Mesothelial cell of epicardium (in vitro differentiated cells): ENCODE measurements at regions not wholly inside any gene's neighbourhood (a gene's known extent, or its start where the extent isn't known, plus 50 kb on each side); places are given as distances from the start of the nearest gene placed in this dataset.
"Not testable (repeated sequence)": the region's sequence is repeated elsewhere in the genome, so short reads cannot be mapped to it uniquely, and the experiment has no call there.

Experiments used
- DNase-seq, 2 experiments: peaks; one replicate each; pipeline ENCODE4 v3.0.0; 2021; ENCODE audit warnings: low spot score in 2 of 2; ENCODE audit not compliant: unreplicated experiment in 2 of 2
- H3K27ac Mint-ChIP-seq: 2 replicates; pipeline ENCODE4 v1.8.0; 2021; ENCODE audit warnings: mixed read lengths
- H3K27me3 Mint-ChIP-seq: 2 replicates; pipeline ENCODE4 v1.8.0; 2021; ENCODE audit warnings: low read depth, mixed read lengths
- H3K36me3 Mint-ChIP-seq: 2 replicates; pipeline ENCODE4 v1.8.0; 2021; ENCODE audit warnings: mixed read lengths
- H3K4me1 Mint-ChIP-seq: 2 replicates; pipeline ENCODE4 v1.8.0; 2021; ENCODE audit warnings: mixed read lengths
- H3K4me3 Mint-ChIP-seq: 2 replicates; pipeline ENCODE4 v1.8.0; 2021; ENCODE audit warnings: mild to moderate bottlenecking, moderate library complexity, mixed read lengths
- H3K9me3 Mint-ChIP-seq: 2 replicates; pipeline ENCODE4 v1.8.0; 2021; ENCODE audit warnings: mixed read lengths
- TF ChIP-seq, protein P1 (sequence below): fragments of 200-600 bp; sonication (generic); IDR thresholded peaks from one replicate; pipeline ENCODE4 v1.5.0; 2021; ENCODE audit warnings: antibody characterized with exemption; ENCODE audit not compliant: unreplicated experiment

DNA sequence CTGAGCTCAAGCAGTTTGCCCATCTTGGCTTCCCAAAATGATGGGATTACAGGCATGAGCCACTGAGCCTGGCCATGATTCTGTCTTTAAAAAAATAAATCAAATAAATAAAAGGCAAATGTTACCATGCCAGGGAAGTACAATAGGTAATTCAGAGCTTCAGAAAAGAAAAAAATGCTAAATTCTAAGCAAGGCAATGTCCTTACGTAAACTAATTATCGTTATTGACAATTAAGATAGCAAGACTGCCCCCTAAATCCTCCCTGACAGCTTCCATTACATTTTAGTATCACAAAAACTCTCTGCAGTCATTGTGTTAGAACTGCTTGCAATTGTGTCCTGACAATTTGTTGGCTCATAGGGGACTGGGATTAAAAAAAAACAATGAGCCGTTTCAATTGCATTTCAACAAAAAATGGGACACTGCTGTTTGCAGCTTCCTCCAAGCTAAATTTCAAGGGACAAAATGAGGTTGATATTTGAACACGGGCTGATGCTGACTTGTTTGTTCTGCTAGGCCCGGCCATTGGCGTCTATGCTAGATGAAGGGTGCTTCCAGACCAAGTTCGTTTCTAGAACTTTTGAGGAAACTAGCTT is 88.9 kb downstream of the MOGAT1 start:
- Mint-ChIP-seq H3K27ac (no peak overlapping the region), H3K9me3 (no peaks in the 10 kb centered on the region), H3K36me3 (no peaks in the 10 kb centered on the region), H3K27me3 (no peaks in the 10 kb centered on the region), H3K4me3 (no peak overlapping the region), H3K4me1 (peaks cover 6% of the 10 kb centered on the region)
- DNase-seq = no peak
- TF ChIP-seq, protein P1, sequence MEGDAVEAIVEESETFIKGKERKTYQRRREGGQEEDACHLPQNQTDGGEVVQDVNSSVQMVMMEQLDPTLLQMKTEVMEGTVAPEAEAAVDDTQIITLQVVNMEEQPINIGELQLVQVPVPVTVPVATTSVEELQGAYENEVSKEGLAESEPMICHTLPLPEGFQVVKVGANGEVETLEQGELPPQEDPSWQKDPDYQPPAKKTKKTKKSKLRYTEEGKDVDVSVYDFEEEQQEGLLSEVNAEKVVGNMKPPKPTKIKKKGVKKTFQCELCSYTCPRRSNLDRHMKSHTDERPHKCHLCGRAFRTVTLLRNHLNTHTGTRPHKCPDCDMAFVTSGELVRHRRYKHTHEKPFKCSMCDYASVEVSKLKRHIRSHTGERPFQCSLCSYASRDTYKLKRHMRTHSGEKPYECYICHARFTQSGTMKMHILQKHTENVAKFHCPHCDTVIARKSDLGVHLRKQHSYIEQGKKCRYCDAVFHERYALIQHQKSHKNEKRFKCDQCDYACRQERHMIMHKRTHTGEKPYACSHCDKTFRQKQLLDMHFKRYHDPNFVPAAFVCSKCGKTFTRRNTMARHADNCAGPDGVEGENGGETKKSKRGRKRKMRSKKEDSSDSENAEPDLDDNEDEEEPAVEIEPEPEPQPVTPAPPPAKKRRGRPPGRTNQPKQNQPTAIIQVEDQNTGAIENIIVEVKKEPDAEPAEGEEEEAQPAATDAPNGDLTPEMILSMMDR = no peak

- TF ChIP-seq, protein P1 = no peak
- Mint-ChIP-seq H3K4me3 (no peak overlapping the region), H3K27ac (no peak overlapping the region), H3K4me1 (peaks cover 4% of the 10 kb centered on the region), H3K9me3 (no peaks in the 10 kb centered on the region), H3K36me3 (no peaks in the 10 kb centered on the region), H3K27me3 (no peaks in the 10 kb centered on the region)
- DNase-seq = no peak
These were observed 90.4 kb downstream of the MOGAT1 start for GRCh38 chr2:222761888-222762287.

DNA sequence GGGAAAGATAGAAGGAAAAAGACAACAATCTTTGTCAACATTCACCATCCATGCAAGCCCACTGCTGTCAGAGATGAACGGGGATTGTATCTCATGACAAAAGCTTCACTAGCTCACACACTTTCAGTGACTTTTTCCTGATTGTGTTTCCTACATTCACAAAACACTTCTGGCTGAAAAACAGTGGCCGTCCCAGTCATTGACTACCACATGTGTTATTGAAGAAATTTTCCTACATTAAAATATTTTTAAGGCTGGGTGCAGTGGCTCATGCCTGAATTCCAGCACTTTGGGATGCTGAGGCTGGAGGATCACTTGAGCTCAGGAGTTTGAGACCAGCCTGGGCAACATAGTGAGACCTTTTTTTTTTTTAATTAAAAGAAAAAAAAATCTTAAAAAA is 90.9 kb downstream of the MOGAT1 start:
- Mint-ChIP-seq H3K4me1 (no peaks in the 10 kb centered on the region), H3K9me3 (no peaks in the 10 kb centered on the region), H3K36me3 (no peaks in the 10 kb centered on the region), H3K27me3 (no peaks in the 10 kb centered on the region), H3K27ac (no peak overlapping the region), H3K4me3 (no peak overlapping the region)
- TF ChIP-seq, protein P1 = no peak
- DNase-seq = no peak

DNA sequence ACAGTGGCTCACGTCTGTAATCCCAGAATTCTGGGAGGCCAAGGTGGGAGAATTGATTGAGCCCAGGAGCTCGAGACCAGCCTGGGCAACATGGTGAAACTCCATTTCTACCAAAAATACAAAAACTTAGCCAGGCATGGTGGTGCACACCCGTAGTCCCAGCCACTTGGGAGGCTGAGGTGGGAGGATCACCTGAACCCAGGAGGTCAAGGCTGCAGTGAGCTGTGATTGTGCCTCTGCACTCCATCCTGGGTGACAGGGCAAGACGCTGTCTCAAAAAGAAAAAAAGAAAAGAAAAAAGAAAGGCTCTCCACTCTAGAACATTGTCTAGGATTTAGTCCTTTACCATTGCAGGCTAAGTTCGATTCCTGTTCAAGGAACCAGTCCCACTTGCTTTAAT is 94.4 kb downstream of the MOGAT1 start:
- DNase-seq, H3K4me1 Mint-ChIP-seq, H3K27me3 Mint-ChIP-seq, H3K4me3 Mint-ChIP-seq, H3K27ac Mint-ChIP-seq, H3K9me3 Mint-ChIP-seq, H3K36me3 Mint-ChIP-seq: not testable (repeated sequence)

- not testable (repeated sequence) for H3K4me1 Mint-ChIP-seq, H3K9me3 Mint-ChIP-seq, H3K36me3 Mint-ChIP-seq, DNase-seq, H3K27ac Mint-ChIP-seq, H3K4me3 Mint-ChIP-seq, H3K27me3 Mint-ChIP-seq
These were observed 92.8 kb upstream of the ACSL3 start for GRCh38 chr2:222768019-222768418.

- no peaks in the 10 kb centered on the region for H3K4me1 Mint-ChIP-seq
- H3K9me3 Mint-ChIP-seq = peaks cover 8% of the 10 kb centered on the region
- TF ChIP-seq, protein P1 = no peak
- H3K36me3 Mint-ChIP-seq = no peaks in the 10 kb centered on the region
- H3K4me3 Mint-ChIP-seq = no peak overlapping the region
- H3K27me3 Mint-ChIP-seq = no peaks in the 10 kb centered on the region
- no peak overlapping the region for H3K27ac Mint-ChIP-seq
- DNase-seq = no peak
These were observed 91.4 kb upstream of the ACSL3 start for GRCh38 chr2:222769446-222769845.

DNA sequence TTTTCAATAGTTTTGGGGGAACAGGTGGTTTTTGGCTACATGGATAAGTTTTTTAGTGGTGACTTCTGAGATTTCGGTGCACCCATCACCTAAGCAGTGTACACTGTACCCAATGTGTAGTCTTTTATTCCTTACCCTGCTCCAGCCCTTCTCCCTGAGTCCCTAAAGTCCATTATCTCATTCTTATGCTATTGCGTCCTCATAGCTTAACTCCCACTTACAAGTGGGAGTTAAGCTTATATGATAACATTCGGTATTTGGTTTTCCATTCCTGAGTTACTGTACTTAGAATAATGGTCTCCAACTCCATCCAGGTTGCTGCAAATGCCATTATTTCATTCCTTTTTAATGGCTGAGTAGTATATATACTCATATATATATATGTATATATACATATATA is 90.9 kb upstream of the ACSL3 start:
- no peak overlapping the region for H3K27ac Mint-ChIP-seq
- TF ChIP-seq, protein P1 = no peak
- DNase-seq = no peak

More for the DNA sequence above, 90.9 kb upstream of the ACSL3 start:
- no peaks in the 10 kb centered on the region for H3K27me3 Mint-ChIP-seq
- peaks cover 8% of the 10 kb centered on the region for H3K9me3 Mint-ChIP-seq
- H3K4me1 Mint-ChIP-seq = peaks cover 1% of the 10 kb centered on the region
- no peak overlapping the region for H3K4me3 Mint-ChIP-seq
- no peaks in the 10 kb centered on the region for H3K36me3 Mint-ChIP-seq
